HL-60 (cell line): ENCODE measurements at regions not wholly inside any gene's neighbourhood (a gene's known extent, or its start where the extent isn't known, plus 50 kb on each side); places are given as distances from the start of the nearest gene placed in this dataset.
A peak's percentile ranks its signal among the peaks of the same experiment; 100 is the strongest.

Experiments used
- DNase-seq, 2 experiments: peaks; one replicate each; pipeline ENCODE4 v3.0.0-alpha.2; 2010 to 2020; ENCODE audit warnings: low read depth in 1 of 2, low spot score in 1 of 2
- H3K27ac ChIP-seq: fragments of 250-450 bp; sonication (Bioruptor Pico); replicated peaks from 2 replicates; pipeline ENCODE4 v1.5.1; 2020; ENCODE audit warnings: mild to moderate bottlenecking, moderate library complexity
- H3K27me3 ChIP-seq: fragments of 250-450 bp; sonication (Bioruptor Pico); 2 replicates; pipeline ENCODE4 v1.5.1; 2021; ENCODE audit warnings: mild to moderate bottlenecking, moderate library complexity; ENCODE audit not compliant: insufficient read depth, poor library complexity, severe bottlenecking
- H3K4me3 ChIP-seq: replicated peaks from 2 replicates; pipeline ENCODE4 v1.5.1; 2011; ENCODE audit warnings: mild to moderate bottlenecking, control low read depth, low read length; ENCODE audit not compliant: insufficient read depth
- CTCF ChIP-seq: IDR thresholded peaks from one replicate; pipeline ENCODE4 v1.5.1; 2011; ENCODE audit warnings: low read length, control low read depth, inconsistent platforms; ENCODE audit not compliant: insufficient read depth
- GABPA ChIP-seq: IDR thresholded peaks from 2 replicates; pipeline ENCODE4 v1.6.1; 2012; ENCODE audit warnings: low read depth
- POLR2AphosphoS5 ChIP-seq: IDR thresholded peaks from 2 replicates; pipeline ENCODE4 v1.6.1; 2012; ENCODE audit warnings: low read depth
- REST ChIP-seq: IDR thresholded peaks from 2 replicates; pipeline ENCODE4 v1.6.1; 2012; ENCODE audit warnings: low read depth; ENCODE audit not compliant: insufficient replicate concordance
- SPI1 ChIP-seq: IDR thresholded peaks from 2 replicates; pipeline ENCODE4 v1.6.1; 2012; ENCODE audit warnings: low read depth, mild to moderate bottlenecking, borderline replicate concordance

GRCh38 chr3:46087871-46088270 lies 60.6 kb upstream of the XCR1 start:
- TF ChIP-seq SPI1, result no peak
- TF ChIP-seq CTCF, result no peak
- TF ChIP-seq REST, result no peak
- no peak for TF ChIP-seq GABPA
- TF ChIP-seq POLR2AphosphoS5, result no peak
- peak in 1 of 2 experiments; percentile 80 for DNase-seq
- Histone ChIP-seq H3K27me3 (no peaks in the 10 kb centered on the region), H3K27ac (no peak overlapping the region; the same call in 1 of the 2 replicates), H3K4me3 (no peak overlapping the region)

DNA sequence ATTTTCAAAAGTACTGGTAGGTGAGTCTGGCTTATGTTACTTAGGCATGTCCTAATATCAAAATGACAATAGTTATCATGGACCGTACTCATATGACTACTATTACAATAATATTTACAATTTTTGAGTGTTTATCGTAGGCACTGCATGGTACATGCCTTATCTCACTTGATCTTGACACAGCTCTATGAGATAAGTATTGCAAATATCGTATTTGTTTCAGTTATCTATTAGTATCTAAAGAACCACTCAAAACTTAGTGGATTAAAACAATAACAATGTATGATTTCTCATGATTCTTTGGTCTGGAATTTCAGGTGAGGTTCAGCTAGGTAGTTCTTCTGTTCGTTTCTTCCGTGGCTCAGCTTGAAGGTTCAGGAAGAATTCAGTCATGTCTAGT lies 59.7 kb upstream of the XCR1 start:
- TF ChIP-seq POLR2AphosphoS5 (no peak), CTCF (no peak), GABPA (no peak), SPI1 (no peak), REST (no peak)

GRCh38 chr3:46086083-46086437 lies 58.8 kb upstream of the XCR1 start:
- DNase-seq, result no peak
- H3K27me3 ChIP-seq, result no peaks in the 10 kb centered on the region
- H3K27ac ChIP-seq, result no peak overlapping the region
- TF ChIP-seq CTCF (no peak), SPI1 (no peak), REST (no peak)
- H3K4me3 ChIP-seq, result no peak overlapping the region

More for the DNA sequence above, 59.7 kb upstream of the XCR1 start:
- Histone ChIP-seq H3K27me3 (no peaks in the 10 kb centered on the region), H3K27ac (no peak overlapping the region), H3K4me3 (no peak overlapping the region)
- DNase-seq, result no peak
